ENCODE measurements at regions not wholly inside any gene's neighbourhood (a gene's known extent, or its start where the extent isn't known, plus 50 kb on each side); places are given as distances from the start of the nearest gene placed in this dataset.

GRCh38 chr3:137347132-137347531, 389.3 kb downstream of the IL20RB start:
- H3K9me3 ChIP-seq (ENCODE audit: low read length), result no peaks in the 10 kb centered on the region
- H3K4me3 ChIP-seq (ENCODE audit: low read length), result no peak overlapping the region
- H3K4me2 ChIP-seq (ENCODE audit: low read length), result no peak overlapping the region
- no peak overlapping the region for H3K9ac ChIP-seq (ENCODE audit: low read length)
- no peak for TF ChIP-seq MXI1 (conservative IDR thresholded peaks at IDR 0.05; ENCODE audit: poor library complexity, severe bottlenecking)
- no peak for TF ChIP-seq SMC3 (conservative IDR thresholded peaks at IDR 0.05; ENCODE audit: poor library complexity)
- TF ChIP-seq REST (IDR thresholded peaks at IDR 0.05; ENCODE audit: borderline replicate concordance), result no peak
- TF ChIP-seq EP300 (conservative IDR thresholded peaks at IDR 0.05; ENCODE audit: poor library complexity, severe bottlenecking), result no peak
- TF ChIP-seq TAF1 (IDR thresholded peaks at IDR 0.05; ENCODE audit: low read depth), result no peak
- no peak for TF ChIP-seq RAD21 (conservative IDR thresholded peaks at IDR 0.05)
- no peak for TF ChIP-seq POLR2AphosphoS5 (IDR thresholded peaks at IDR 0.05)
- no peak for TF ChIP-seq EZH2 (IDR thresholded peaks at IDR 0.05; ENCODE audit: borderline replicate concordance, insufficient read depth, low read length, poor library complexity, severe bottlenecking)
- TF ChIP-seq CTCF (IDR thresholded peaks at IDR 0.05; ENCODE audit: poor library complexity, severe bottlenecking), result no peak
- H3F3A ChIP-seq (ENCODE audit: insufficient read depth, low read length, poor library complexity, severe bottlenecking), result no peaks in the 10 kb centered on the region
- H3K36me3 ChIP-seq (ENCODE audit: insufficient read depth, low read length), result no peaks in the 10 kb centered on the region
- H3K9me2 ChIP-seq (ENCODE audit: insufficient read depth, low read length), result no peaks in the 10 kb centered on the region
- no peaks in the 10 kb centered on the region for H4K20me1 ChIP-seq (ENCODE audit: insufficient read depth)
- no peaks in the 10 kb centered on the region for H3K79me2 ChIP-seq (replicated peaks; ENCODE audit: insufficient read depth, low read length)
- H3K27ac ChIP-seq (ENCODE audit: low read length), result no peak overlapping the region
- no peaks in the 10 kb centered on the region for H3K27me3 ChIP-seq (ENCODE audit: insufficient read depth, low read depth, low read length)
- H2AFZ ChIP-seq (ENCODE audit: low read depth, low read length), result no peak overlapping the region

GRCh38 chr3:137347817-137348368, 390.1 kb downstream of the IL20RB start:
- Histone ChIP-seq H3K9ac (ENCODE audit: low read length) (no peak overlapping the region), H3K9me2 (ENCODE audit: insufficient read depth, low read length) (no peaks in the 10 kb centered on the region), H3K27ac (ENCODE audit: low read length) (no peak overlapping the region), H3K4me3 (ENCODE audit: low read length) (no peak overlapping the region), H2AFZ (ENCODE audit: low read depth, low read length) (no peak overlapping the region), H3K79me2 (replicated peaks; ENCODE audit: insufficient read depth, low read length) (no peaks in the 10 kb centered on the region), H3K9me3 (ENCODE audit: low read length) (no peaks in the 10 kb centered on the region), H3K36me3 (ENCODE audit: insufficient read depth, low read length) (no peaks in the 10 kb centered on the region), H4K20me1 (ENCODE audit: insufficient read depth) (no peaks in the 10 kb centered on the region), H3F3A (ENCODE audit: insufficient read depth, low read length, poor library complexity, severe bottlenecking) (no peaks in the 10 kb centered on the region), H3K27me3 (ENCODE audit: insufficient read depth, low read depth, low read length) (no peaks in the 10 kb centered on the region), H3K4me2 (ENCODE audit: low read length) (no peak overlapping the region)
- no peak for TF ChIP-seq CTCF (IDR thresholded peaks at IDR 0.05; ENCODE audit: poor library complexity, severe bottlenecking)
- TF ChIP-seq EP300 (conservative IDR thresholded peaks at IDR 0.05; ENCODE audit: poor library complexity, severe bottlenecking), result no peak
- no peak for TF ChIP-seq TAF1 (IDR thresholded peaks at IDR 0.05; ENCODE audit: low read depth)
- TF ChIP-seq EZH2 (IDR thresholded peaks at IDR 0.05; ENCODE audit: borderline replicate concordance, insufficient read depth, low read length, poor library complexity, severe bottlenecking), result no peak
- no peak for TF ChIP-seq MXI1 (conservative IDR thresholded peaks at IDR 0.05; ENCODE audit: poor library complexity, severe bottlenecking)
- no peak for TF ChIP-seq SMC3 (conservative IDR thresholded peaks at IDR 0.05; ENCODE audit: poor library complexity)
- no peak for TF ChIP-seq REST (IDR thresholded peaks at IDR 0.05; ENCODE audit: borderline replicate concordance)
- no peak for TF ChIP-seq RAD21 (conservative IDR thresholded peaks at IDR 0.05)
- TF ChIP-seq POLR2AphosphoS5 (IDR thresholded peaks at IDR 0.05), result no peak

Data from neural cell (in vitro differentiated cells).